Left ventricle myocardium superior (tissue), 1 donor: ENCODE measurements at regions not wholly inside any gene's neighbourhood (a gene's known extent, or its start where the extent isn't known, plus 50 kb on each side); places are given as distances from the start of the nearest gene placed in this dataset.

ENCODE experiments used
- ATAC-seq: fragments of 200-7000 bp; cut with Tn5 transposase; one replicate; pipeline ENCODE4 v1.9.1; 2020; ENCODE audit warnings: mild to moderate bottlenecking, moderate library complexity
- DNase-seq: peaks from one replicate; pipeline ENCODE4 v3.0.0-alpha.2; 2020
- intact Hi-C: fragments of 100-400 bp; cut with micrococcal nuclease; formaldehyde crosslinking; loops from one replicate; pipeline ENCODE4 v1.11.0; 2022
- donor health status: DM: no; HTN: yes; CAD: no; lungs with severe emphysema.

GRCh38 chr4:147334478-147334877 is 146.4 kb upstream of the EDNRA start:
- intact Hi-C loops: no loop called here
- DNase-seq: no peak
- peak; percentile 44 for ATAC-seq

GRCh38 chr4:147335183-147335582 is 145.7 kb upstream of the EDNRA start:
- DNase-seq (no peak), ATAC-seq (no peak)
- intact Hi-C loops: no loop called here

DNA sequence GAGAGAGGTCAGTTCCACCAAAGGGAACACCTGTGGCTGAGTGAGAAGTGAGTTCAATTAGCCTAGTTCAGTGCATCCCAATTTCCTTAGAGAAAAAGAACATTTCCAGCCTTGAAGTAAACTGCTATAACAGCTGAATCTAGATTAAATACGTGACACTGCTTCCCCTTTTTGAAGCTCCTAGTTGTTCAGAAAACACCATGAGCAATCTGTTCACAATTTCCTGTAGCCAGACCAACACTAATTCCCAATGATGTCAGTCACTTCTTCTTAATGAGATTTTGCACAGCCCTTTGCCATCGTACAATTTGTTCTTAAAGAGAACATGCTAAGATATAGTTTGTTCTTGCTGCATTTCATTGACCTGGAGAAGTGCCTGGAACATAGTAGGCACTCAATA is 144.6 kb upstream of the EDNRA start:
- DNase-seq: no peak
- no peak for ATAC-seq
- intact Hi-C loops: no loop called here

DNA sequence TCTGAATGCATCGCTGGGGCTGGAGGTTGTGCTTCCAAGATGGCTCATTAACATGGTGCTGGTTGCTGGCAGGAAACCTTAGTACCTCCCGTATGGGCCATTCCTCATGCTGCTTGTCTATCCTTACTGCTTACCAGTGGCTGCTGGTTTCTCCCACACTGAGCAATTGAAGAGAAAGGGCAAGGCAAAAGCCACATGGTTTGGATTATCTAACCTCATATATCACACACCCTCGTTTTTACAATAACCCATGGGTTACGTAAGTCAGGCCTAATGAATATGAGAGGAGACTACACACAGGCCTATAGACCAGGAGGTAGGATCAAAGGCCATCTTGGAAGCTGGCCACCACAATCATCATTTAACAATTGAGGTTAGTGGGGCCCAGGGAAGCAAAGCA is 141.8 kb upstream of the EDNRA start:
- intact Hi-C loops: no loop called here
- DNase-seq (no peak), ATAC-seq (no peak)

DNA sequence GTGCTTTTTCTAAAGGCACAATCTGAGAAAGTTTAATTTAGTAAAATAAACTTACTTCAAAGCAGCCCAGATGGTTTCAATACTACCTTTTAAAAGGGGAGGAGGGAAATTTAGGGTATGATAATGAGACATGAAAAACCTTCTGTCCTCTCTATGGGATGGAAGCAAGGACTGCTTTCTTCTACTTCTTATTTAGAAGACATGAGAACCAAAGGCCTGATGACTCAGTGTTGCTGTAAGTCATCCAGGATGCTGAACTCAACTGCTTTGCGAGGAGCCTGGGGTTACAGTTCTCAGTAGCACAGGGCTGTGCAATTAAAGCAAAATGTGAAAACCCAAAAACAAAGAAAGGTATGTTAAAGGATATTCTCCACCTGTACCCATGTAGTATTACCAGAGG is 140.8 kb upstream of the EDNRA start:
- intact Hi-C loops: no loop called here
- DNase-seq (no peak), ATAC-seq (peak; percentile 47)

DNA sequence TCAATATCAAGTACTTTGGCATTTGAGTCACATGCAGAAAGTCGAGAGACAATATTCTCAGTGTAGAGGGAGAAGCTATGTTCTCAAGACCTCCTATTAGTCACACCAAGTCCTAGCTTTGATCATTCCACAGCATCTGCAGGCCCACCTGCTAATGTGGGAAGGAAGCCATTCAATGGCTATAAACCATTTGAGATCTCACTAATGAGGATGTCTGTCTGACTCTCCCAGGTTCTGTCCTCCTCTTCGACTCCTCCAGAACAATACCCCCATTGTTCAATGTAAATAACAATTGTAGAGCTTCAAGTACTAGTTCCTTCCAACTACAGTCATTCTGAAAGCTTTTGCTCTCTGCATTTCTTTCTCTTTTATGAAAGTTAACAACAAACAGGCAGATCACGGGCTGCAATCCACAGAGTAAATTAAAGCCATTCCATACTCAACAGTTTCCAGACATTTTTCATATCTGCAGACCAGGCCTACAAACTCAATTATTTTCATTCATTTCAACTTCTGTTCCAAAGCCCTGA is 140.2 kb upstream of the EDNRA start:
- DNase-seq (no peak), ATAC-seq (no peak)
- intact Hi-C loops: no loop called here

DNA sequence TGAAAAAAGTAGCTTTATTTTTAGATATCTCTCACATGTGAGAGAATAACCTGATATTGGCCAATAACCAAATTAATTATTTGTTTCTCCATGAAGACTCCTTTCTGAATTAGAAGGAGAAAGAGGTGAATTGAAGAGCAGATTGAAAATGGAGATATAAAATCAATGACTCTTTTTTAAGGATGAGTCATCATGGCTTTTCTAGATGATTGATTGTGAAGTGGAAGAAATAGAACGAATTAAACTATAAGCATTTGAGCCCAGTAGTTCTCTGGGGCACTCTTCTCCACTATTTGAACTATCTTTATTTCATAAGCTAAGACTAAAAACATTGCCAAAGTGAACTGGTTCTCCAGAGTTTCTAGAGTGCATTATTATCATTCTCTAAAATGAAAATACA is 137.2 kb upstream of the EDNRA start:
- DNase-seq (no peak), ATAC-seq (no peak)
- intact Hi-C loops: no loop called here

DNA sequence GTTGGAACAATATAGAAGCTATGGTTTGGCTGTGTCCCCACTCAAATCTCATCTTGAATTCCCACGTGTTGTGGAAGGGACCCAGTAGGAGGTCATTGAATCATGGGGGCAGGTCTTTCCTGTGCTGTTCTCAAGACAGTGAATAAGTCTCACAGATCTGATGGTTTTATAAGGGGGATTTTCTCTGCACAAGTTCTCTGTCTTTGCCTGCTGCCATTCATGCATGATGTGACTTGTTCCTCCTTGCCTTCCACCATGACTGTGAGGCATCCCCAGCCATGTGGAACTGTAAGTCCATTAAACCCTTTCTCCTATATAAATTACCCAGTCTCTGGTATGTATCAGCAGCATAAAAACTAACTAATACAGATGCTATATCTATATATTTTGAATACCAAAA is 135.2 kb upstream of the EDNRA start:
- intact Hi-C loops: no loop called here
- no peak for DNase-seq

DNA sequence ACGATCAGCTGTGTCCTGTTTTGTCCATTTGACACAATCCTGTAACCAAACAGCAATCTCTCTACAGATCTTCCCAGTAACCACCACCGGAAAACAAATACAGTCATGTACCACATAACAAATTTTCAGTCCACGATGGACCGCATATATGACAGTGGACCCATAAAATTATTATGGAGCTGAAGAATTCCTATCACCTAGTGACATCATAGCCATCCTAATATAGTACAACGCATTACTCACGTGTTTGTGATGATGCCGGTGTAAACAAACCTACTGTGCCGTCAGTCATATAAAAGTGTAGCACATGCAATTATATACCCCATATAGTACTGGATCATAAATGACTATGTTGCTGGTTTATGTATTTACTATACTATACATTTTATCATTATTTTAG is 133.7 kb upstream of the EDNRA start:
- no peak for ATAC-seq
- DNase-seq: no peak
- intact Hi-C loops: no loop called here

More for the DNA sequence above, 135.2 kb upstream of the EDNRA start:
- no peak for ATAC-seq

- intact Hi-C loops: no loop called here
- DNase-seq (no peak), ATAC-seq (no peak)
Observed at GRCh38 chr4:147349193-147349592, 131.7 kb upstream of the EDNRA start.

DNA sequence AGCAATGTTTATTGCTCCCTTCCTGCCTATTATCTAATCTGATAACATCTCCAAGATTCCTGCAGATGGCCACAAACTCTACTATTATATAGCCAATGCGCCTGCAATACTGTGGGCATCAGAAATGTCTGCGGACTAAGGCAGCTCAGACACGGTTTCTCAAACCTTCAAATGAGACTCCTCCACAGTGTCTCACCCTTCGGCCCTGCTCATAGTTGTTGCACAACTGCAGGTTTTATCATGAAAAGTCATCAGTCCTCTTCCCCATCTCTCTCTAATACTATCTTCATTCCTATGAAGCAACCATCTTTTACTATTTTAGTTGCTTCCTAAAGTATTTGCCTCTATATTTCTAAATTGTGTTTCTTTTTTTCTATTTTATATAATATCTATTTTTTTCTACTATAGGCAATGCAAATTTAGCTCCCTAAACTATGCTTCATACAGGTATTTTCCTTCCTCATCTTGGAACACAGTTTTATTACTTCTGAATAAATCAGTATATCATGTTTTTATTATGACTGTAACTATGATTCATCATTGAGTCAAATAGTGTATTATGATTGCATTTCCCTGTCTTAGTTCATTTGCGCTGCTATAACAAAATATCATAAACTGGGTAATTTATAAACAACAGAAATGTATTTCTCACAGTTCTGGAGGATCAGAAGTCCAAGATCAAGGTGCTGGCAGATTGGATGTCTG is 129.7 kb upstream of the EDNRA start:
- ATAC-seq: no peak
- intact Hi-C loops: no loop called here
- DNase-seq: no peak

- DNase-seq (no peak), ATAC-seq (no peak)
- intact Hi-C loops: no loop called here
Observed at GRCh38 chr4:147354237-147354636, 126.7 kb upstream of the EDNRA start.

- intact Hi-C loops: no loop called here
- ATAC-seq: no peak
- DNase-seq: no peak
Observed at GRCh38 chr4:147355032-147355656, 125.8 kb upstream of the EDNRA start.

DNA sequence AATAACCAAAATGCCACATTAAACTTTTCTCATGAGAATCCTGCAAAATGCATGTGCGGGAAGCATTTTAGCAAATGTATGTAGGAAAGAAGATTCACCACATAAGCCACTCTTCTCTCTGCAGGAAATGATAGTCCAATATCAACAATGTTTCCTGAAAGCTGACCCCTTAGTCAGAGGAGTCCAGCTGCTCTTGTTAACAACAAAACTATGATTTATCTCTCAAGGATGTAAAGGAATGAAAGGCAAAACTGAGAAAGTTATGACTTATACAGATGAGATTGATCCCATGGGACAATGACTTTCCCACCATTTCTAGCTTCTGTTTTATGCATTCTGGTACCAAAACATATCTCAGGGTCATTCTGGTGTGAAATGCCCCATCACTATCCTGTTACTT is 125.0 kb upstream of the EDNRA start:
- intact Hi-C loops: no loop called here
- ATAC-seq (no peak), DNase-seq (no peak)

DNA sequence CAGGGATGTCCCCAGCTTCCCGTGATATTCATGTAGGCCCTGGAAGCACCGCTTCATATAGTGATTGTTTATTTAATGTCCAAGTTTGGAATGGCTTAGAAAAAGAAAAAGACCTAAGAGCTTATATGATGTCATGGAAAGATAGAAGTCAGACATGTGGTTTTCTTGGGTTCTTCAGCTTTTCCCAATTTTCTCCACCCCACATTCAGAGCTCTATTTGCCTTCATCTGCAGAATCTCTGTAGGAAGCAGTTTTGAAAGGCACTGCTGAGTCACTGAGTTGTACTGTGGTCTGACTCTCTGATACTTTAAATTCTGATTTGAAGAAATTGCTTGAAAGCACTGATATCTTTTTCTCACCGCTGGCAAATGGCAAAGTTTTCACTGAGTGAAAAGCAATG is 120.6 kb upstream of the EDNRA start:
- no peak for DNase-seq
- ATAC-seq: no peak
- intact Hi-C loops: no loop called here

DNA sequence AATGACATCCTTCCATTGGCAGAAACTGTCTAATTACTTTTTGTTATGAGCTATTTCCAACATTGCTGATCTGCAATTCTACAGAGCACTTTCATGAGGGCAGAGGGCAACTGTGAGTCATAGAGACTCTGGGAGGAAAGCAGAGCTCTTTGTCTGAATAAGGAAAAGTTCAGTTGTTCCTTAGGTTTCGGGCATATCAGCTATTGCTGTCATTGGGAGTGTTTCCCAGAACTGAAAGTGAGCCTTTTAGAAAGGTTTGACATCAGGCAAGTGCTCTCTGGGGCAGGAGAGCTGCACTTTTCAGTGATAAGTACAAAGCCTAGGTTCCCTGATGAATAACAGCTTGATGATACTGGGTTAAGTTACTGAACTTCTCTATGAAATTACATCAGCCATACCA is 119.2 kb upstream of the EDNRA start:
- peak; percentile 86 for ATAC-seq
- intact Hi-C loops: no loop called here
- DNase-seq: no peak

DNA sequence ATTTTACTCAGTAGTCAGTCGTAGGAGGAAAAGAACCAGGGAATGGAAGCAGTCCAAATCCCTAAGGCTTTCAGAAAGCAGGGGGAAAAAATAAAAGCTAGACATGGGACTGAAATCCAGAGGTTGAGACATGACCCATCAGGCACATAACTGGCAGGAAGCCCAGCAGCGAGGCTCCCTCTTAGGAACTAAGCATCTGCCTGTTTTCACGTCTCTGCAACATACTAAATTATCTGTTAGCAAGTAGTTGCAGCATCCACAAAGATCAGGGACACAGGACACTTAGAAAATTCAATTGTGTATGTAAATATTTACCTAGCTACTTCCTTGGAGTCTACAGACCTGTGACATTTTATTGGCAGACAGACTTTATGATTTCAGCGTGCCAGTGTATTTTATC is 118.0 kb upstream of the EDNRA start:
- DNase-seq: peak; percentile 85
- ATAC-seq: peak; percentile 85
- intact Hi-C loops: no loop called here

DNA sequence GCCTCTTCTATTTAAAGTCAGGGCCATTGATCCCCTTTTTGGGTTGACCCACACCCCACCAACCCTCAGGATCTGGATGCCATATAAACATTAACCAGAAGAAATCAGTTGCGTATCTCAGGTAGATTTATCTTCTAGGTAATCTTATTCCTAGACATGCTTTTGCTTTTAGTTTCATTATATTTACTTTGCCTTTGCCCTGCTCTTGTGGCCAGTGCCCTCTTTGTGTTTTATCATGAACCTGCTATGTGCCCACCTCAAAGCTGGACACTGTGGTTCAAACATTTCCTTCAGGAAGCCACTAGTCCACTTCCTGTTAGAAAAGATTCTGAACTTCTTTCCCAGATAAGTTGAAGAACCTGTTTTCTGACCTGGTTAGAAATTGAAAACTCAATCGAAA is 117.4 kb upstream of the EDNRA start:
- ATAC-seq: no peak

GRCh38 chr4:147365396-147365795 is 115.5 kb upstream of the EDNRA start:
- DNase-seq: no peak
- ATAC-seq: no peak
- intact Hi-C loops: no loop called here

More for the DNA sequence above, 117.4 kb upstream of the EDNRA start:
- DNase-seq: no peak
- intact Hi-C loops: no loop called here

GRCh38 chr4:147366164-147366563 is 114.7 kb upstream of the EDNRA start:
- intact Hi-C loops: no loop called here
- DNase-seq (no peak), ATAC-seq (no peak)

DNA sequence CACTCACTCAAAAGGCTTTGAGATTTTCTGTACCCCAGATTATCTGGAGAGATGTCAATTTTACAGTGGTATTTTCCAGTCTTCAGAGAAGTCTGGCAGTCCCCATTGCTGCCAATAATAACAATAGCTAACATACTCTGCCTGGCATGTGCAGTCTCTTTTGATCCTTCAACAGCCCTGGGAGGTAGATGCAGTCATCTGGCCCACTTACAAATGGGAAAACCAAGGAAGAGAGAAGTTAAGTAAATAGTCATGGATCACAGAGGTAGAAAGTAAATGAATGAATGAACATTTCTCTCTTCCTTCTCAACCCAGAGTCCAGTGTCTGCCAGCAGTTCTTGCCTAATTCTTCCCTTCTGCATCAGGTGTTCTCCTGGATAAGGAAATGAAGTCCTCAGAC is 113.0 kb upstream of the EDNRA start:
- DNase-seq (no peak), ATAC-seq (no peak)
- intact Hi-C loops: no loop called here
